Kidney capillary endothelial cell (primary cell): ENCODE measurements at regions not wholly inside any gene's neighbourhood (a gene's known extent, or its start where the extent isn't known, plus 50 kb on each side); places are given as distances from the start of the nearest gene placed in this dataset.
"Not testable (repeated sequence)": the region's sequence is repeated elsewhere in the genome, so short reads cannot be mapped to it uniquely, and the experiment has no call there.

Experiments
- DNase-seq: peaks from one replicate; pipeline ENCODE4 v3.0.0-alpha.2; 2018; ENCODE audit warnings: low spot score

GRCh38 chr4:33785843-33786242 is 2458.5 kb downstream of the ARAP2 start:
- DNase-seq = no peak

- DNase-seq = no peak
Observed at GRCh38 chr4:33802578-33802977, 2441.7 kb downstream of the ARAP2 start.

GRCh38 chr4:33825685-33826084 is 2418.6 kb downstream of the ARAP2 start:
- DNase-seq = no peak

GRCh38 chr4:33829356-33829755 is 2415.0 kb downstream of the ARAP2 start:
- not testable (repeated sequence) for DNase-seq

- no peak for DNase-seq
Observed at GRCh38 chr4:33831442-33832066, 2412.8 kb downstream of the ARAP2 start.

- DNase-seq = not testable (repeated sequence)
Observed at GRCh38 chr4:33835764-33836163, 2408.6 kb downstream of the ARAP2 start.

GRCh38 chr4:33837043-33837838 is 2407.1 kb downstream of the ARAP2 start:
- no peak for DNase-seq

GRCh38 chr4:33841120-33841519 is 2403.2 kb downstream of the ARAP2 start:
- DNase-seq = no peak

GRCh38 chr4:33850371-33850902 is 2393.9 kb downstream of the ARAP2 start:
- DNase-seq = no peak

GRCh38 chr4:33853670-33854069 is 2390.6 kb downstream of the ARAP2 start:
- DNase-seq = not testable (repeated sequence)

GRCh38 chr4:33864290-33864859 is 2379.9 kb downstream of the ARAP2 start:
- DNase-seq = no peak

GRCh38 chr4:33873791-33874190 is 2370.5 kb downstream of the ARAP2 start:
- DNase-seq = no peak

GRCh38 chr4:33878710-33879109 is 2365.6 kb downstream of the ARAP2 start:
- no peak for DNase-seq

GRCh38 chr4:33881176-33881575 is 2363.1 kb downstream of the ARAP2 start:
- DNase-seq = no peak

- no peak for DNase-seq
Observed at GRCh38 chr4:33882246-33882990, 2361.9 kb downstream of the ARAP2 start.

- DNase-seq = no peak
Observed at GRCh38 chr4:33883111-33883510, 2361.2 kb downstream of the ARAP2 start.

GRCh38 chr4:33886356-33886755 is 2358.0 kb downstream of the ARAP2 start:
- no peak for DNase-seq

GRCh38 chr4:33890841-33891240 is 2353.5 kb downstream of the ARAP2 start:
- no peak for DNase-seq

GRCh38 chr4:33911959-33912358 is 2332.4 kb downstream of the ARAP2 start:
- no peak for DNase-seq

- no peak for DNase-seq
Observed at GRCh38 chr4:33914386-33914785, 2329.9 kb downstream of the ARAP2 start.

- no peak for DNase-seq
Observed at GRCh38 chr4:33923469-33923868, 2320.8 kb downstream of the ARAP2 start.

GRCh38 chr4:33924239-33924638 is 2320.1 kb downstream of the ARAP2 start:
- no peak for DNase-seq
